Left cardiac atrium (tissue), 4 donors: ENCODE measurements at regions not wholly inside any gene's neighbourhood (a gene's known extent, or its start where the extent isn't known, plus 50 kb on each side); places are given as distances from the start of the nearest gene placed in this dataset.
"Not testable (repeated sequence)": the region's sequence is repeated elsewhere in the genome, so short reads cannot be mapped to it uniquely, and the experiment has no call there.

Experiments used
- ATAC-seq, 2 donors: fragments of 200-7000 bp; cut with Tn5 transposase; one replicate each; pipeline ENCODE4 v1.9.1; 2020; ENCODE audit warnings: mild to moderate bottlenecking in 2 of 2, moderate library complexity in 2 of 2
- DNase-seq: peaks from one replicate; pipeline ENCODE4 v3.0.0-alpha.2; 2020
- intact Hi-C, 2 donors: fragments of 100-400 bp; cut with DNase I; formaldehyde crosslinking; loops; one replicate each; pipeline versions ENCODE4 v1.14.1 to v1.15.1; 2022 to 2023
- donor health status: DM: no; HTN: yes; CAD: no.
- donor health status: DM: no; HTN: yes; CAD: no; lungs with severe emphysema.
- donor health status: DM: yes; HTN: yes; CAD: no.
- donor health status: Dilated cardiomyopathy.

DNA sequence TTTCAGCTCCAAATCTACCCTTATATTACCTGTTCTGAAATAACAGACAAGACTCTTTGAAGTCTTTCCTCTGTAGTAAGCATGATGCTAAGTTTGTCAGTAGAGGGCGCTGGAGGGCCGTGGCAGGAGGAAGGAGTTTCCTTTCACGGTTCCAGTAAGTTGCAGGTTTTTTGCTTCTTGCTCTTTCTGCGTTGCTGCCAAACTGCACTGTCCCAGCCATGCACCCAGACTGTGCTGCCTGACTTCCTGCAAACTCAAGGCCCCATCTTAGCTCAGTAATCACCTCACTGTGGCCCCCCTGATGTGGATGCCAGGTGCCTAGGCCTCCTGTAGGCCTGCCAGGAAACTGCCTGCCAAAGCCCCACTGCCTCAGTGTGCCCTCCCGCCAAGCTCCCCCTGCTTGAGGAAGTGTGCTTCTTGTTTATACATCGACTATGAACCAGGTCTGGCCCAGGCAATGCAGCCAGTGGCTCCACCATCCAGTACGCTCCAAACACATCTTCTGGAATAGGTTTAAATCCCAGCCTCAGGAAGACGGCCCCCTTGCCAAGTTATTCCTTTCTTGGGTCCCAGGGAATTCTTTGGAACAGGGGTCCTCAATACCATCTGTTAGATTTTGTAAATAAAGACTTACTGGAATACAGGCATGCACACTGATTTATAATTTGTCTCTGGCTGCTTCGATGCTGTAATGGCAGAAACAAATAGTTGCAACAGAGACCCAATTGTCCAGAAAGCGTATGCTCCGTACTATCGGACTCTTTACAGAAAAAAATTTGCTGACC is 193.7 kb upstream of the LRIG3 start:
- intact Hi-C loops, result loop anchor here (5.0 kb wide), 1 partner anchor 38 kb away; no protein-coding TSS in a partner anchor
- DNase-seq (peak; percentile 70), ATAC-seq (peak; percentile 78 to 84)

DNA sequence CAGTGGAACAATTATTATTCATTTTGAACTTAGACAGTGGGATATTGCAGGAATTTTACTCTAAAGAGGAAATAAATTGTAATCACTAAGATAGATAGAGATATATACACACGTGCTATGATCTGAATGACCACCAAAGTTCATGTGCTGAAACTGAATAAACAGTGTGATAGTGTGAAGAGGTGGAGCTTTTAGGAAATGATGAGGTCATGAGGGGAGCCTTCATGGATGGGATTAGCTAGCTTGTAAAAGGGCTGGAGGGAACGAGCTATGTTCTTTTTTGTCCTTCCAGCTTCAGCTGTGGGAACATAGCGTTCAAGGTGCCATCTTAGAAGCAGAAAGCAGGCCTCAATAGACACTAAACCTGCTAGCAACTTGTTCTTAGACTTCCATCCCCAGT is 191.5 kb upstream of the LRIG3 start:
- intact Hi-C loops, result loop anchor here (5.0 kb wide), 1 partner anchor 40 kb away; no protein-coding TSS in a partner anchor
- DNase-seq, result no peak
- ATAC-seq, result no peak

DNA sequence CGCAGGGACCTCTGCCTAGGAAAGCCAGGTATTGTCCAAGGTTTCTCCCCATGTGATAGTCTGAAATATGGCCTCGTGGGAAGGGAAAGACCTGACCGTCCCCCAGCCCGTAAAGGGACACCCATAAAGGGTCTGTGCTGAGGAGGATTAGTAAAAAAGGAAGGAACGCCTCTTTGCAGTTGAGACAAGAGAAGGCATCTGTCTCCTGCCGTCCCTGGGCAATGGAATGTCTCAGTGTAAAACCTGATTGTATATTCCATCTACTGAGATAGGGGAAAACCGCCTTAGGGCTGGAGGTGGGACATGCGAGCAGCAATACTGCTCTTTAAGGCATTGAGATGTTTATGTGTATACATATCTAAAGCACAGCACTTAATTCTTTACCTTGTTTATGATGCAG is 188.2 kb upstream of the LRIG3 start:
- ATAC-seq, DNase-seq, intact Hi-C loops: not testable (repeated sequence)

DNA sequence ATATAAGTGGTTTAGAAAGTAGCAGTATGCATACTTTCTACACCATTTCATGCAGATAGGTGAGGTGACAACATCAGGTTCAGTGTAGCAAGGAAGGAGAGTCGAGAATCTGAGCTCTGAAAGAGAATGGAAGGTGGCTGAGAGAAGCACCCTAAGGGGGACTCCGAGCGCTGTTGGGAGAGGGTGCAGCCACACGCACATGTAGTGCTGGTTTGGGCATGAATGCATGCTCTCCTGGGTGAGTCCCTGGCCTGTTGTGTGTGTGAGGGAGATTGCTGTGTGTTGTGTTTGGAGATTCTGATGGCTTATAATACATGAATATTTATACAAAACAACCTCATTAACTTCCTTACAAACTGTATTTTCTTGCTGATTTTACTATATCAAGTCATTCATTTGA is 180.3 kb upstream of the LRIG3 start:
- ATAC-seq (no peak), DNase-seq (no peak)
- intact Hi-C loops, result no loop called here

DNA sequence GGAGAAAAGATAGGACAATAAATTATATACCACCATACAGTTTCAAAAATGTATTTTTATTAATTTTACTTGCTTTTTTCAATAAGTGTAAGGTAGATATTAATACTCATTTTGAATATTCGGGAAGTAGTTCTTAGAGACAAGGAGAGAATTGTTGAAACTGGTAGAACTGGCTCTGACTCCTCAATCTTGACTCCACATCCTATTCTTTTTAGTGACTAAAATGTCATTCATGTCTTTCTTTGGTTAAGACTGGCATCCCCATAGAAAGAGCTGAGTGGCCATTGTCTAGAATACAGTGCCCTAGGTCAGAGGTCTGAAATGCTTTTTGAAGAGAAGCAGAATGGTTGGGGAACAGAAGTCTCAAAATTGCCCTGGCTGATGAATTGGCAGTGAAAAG is 177.6 kb upstream of the LRIG3 start:
- ATAC-seq, result no peak
- intact Hi-C loops, result no loop called here

DNA sequence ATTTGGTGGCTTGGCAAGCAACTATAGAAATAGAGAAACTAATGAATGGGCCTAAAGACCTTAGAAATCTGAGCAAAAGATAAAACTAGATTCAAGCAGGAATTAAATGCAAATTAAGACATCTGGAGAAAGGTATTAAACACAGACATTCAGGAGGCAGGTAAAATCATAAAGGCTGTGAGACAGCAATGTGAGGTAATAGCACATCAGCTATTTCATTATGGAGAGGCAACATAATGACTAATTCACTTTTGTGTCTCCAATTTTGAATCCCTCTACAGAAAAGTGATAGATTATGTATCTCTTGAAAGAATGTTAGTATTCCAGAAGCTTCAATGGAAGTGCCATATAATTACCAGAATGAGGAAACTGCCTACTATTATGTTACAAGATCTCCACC is 175.9 kb upstream of the LRIG3 start:
- intact Hi-C loops, result no loop called here
- DNase-seq (no peak), ATAC-seq (no peak)

More for the DNA sequence above, 177.6 kb upstream of the LRIG3 start:
- DNase-seq, result no peak

DNA sequence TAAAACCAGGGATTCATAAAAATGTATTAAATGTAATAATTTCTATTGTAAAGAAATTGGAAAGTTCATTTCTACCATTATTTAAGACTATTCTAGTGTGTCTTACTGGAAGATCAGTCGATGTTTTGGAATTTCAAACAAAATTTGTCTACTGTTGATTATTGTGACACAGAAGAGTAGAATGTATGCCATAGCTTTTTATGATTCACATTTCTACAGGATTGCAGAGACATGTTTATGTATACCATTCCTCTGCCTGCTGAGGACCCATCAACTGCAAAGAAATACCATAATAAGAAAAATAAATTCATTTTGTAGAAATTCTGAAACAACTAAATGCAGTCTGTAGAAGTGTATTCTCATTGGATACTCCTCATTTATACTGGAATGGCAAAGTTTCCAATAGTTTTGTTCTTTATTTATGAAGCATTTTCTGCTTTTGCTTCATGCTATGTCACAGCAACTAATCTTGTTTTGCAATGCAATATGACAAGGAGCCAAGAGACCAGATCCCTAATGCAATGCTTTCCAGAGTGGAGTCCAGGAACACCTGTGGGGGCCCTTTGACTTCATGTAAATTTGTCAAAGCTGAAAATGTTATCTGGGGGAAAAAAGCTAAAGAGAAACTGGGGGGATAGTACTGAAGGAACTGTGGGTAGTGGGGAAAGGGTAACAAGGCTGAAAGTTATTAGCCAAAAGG is 172.9 kb upstream of the LRIG3 start:
- ATAC-seq (no peak), DNase-seq (no peak)
- intact Hi-C loops, result no loop called here

DNA sequence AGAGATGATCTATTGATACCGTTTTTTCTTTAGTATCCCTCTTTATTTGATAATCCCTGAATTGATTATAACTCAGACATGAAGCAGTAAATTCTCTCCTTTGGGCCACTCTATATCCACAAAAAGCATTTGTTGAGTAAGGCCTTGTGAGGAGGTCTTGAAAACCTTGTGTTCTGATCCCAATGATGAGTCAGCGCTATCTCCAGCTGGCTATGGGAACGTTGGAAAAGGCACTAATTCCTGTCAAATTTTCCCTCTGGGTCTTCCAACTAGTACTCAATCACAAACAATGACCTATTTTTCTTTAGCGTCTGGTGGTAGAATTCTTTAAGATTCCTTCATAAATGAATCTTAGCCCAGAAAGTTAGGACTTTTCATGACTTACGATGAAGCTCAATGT is 168.4 kb upstream of the LRIG3 start:
- ATAC-seq, result peak in 1 of 2 donors; percentile 44
- no peak for DNase-seq
- intact Hi-C loops, result loop anchor here (5.0 to 10.0 kb wide), 2 partner anchors 544 to 551 kb away; no protein-coding TSS in a partner anchor

DNA sequence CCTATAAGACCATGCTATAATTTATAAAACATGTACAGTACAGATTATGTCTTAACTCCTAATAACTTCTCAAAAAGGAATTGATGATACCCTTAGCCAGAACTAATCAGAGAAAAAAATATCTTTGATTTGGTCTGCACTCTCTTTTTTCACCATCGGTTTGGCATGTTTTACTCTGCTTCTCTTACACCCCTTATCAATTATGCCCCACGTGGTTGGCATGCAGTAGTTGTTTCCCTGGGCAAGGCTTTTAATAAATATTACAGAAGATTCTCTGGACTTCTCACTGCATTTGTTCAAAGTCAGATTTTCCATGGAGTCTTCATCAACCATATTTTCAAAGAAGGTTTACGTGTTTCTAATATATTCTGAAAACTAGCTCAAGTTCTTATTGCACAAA is 167.4 kb upstream of the LRIG3 start:
- DNase-seq (no peak), ATAC-seq (no peak)
- intact Hi-C loops, result loop anchor here (5.0 to 10.0 kb wide), 2 partner anchors 543 to 550 kb away; no protein-coding TSS in a partner anchor

DNA sequence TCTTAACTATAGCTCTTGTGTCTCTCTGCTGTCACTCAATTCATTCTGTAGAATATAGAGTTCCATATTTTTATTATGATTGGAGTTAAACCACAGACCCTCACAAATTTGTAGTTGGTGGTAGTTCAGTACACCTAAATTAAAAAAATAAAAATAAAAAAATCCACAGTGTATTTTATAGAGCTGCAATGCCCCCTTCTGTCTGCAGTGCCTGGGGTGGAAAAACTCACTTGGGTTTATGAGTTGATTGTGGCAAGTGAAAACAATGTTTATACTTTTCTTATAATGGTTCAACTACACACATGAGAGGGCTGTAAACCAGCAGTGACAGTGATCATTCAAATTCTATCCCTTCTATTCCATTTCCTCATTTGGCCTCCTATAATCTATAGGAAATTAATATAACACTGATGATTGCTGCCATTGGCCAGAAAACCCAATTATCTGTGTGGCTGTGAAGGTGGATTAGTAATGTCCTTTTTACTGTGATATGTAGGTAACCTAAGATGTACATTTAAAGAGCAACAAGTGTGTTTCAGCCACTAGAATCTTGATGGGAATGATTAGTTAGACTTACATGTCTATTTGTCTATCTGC is 166.9 kb upstream of the LRIG3 start:
- DNase-seq (no peak), ATAC-seq (peak in 1 of 2 donors; percentile 33)
- intact Hi-C loops, result loop anchor here (5.0 to 10.0 kb wide), 2 partner anchors 542 to 550 kb away; no protein-coding TSS in a partner anchor

DNA sequence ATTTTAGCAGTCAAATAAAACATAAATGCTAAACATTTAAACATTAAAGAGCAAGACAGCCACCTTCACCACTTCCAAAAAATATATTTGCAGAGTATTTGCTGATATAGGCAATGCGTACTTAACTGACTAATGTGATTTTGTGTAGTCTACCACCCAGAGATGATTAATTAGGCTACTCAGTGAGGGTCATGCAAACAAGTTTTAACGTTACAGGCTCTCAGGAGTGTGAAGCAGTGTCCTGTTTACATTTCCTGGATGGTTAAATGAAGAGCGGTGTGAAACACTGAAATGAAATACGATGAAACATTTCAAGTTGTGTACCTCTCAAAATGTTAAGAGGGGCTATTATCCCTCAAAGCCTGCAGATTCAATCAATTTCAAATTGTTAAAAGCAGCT is 165.8 kb upstream of the LRIG3 start:
- no peak for DNase-seq
- intact Hi-C loops, result loop anchor here (5.0 to 10.0 kb wide), 2 partner anchors 541 to 549 kb away; no protein-coding TSS in a partner anchor
- ATAC-seq, result no peak

DNA sequence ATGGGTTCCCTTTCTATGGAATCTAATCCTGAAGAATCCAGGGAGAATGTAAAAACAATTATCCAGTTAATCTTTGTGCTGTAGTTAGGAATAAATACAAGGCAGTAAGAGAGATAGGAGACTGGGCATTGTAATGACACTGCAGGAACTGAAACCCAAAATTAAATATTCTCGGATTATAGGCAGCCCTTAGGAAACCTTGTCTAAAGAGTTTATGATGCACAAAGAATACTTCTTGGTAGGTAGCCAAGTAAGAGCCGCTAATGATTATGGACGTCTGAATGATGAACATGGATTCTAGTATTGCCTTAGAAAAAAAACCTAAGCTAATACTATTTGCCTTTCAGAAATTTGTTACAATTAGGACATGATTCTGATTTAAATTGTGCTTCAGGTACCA is 165.4 kb upstream of the LRIG3 start:
- no peak for ATAC-seq
- intact Hi-C loops, result loop anchor here (5.0 to 10.0 kb wide), 2 partner anchors 541 to 548 kb away; no protein-coding TSS in a partner anchor

DNA sequence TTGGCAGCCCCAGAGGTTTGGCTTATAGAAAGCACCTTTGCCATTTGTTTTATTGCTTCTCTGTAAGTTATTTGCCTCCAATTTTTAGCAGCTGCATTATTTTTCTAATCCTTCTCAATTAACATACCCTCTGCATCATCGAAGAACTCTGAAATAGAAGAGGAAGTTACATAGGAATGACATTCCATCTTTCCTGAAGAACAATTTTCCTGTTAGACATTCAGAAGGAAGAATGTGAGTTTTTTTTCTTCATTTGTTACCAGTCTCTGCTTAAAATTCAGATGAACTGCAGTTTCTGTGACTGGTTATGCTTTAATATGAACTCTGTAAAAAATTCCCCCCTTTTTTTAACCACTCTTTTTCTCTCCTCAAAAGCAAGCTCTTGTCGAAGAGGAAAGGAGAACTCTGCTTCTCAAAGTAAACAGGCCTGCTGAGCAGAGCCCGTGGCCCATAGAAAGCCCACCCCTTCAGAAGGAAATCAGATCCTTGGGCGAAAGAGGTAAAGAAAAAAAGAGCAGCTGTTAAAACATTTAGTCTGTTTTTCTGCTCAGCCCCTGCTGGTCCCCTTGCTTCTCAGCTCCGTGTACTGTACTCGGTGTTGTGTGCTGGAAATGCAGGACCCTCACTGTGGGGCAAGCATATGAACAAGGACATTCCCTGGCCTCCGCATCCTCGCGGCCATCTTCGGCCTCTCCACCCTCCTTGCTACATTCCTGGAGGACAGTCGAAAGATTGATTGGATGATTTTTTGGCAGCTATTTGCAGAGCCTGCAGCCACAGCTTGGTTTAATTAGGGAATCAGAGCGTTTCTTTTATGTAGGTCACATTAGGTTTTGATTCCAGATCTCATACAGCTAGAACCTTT is 164.4 kb upstream of the LRIG3 start:
- intact Hi-C loops, result loop anchor here (5.0 to 10.0 kb wide), 2 partner anchors 540 to 547 kb away; no protein-coding TSS in a partner anchor
- ATAC-seq (peak in 1 of 2 donors; percentile 53), DNase-seq (no peak)

More for the DNA sequence above, 165.4 kb upstream of the LRIG3 start:
- DNase-seq, result no peak

DNA sequence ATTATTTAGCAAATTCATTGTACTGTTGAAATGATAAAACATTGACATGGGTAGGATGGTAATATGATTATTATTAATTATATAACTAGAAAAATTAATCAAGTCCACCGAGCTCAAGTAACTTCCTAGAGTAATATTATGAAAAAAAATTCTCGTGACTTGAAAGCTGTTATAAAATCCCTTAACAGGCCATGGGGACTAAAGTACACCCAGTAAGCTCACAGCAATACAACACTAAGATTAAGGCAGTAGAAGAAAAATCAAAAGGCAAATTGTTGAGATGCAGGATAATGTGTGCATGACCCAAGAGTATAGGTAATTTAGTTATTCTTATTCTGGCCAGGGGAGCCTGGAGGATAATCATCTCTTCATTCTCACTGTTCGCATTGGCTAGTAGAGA is 162.6 kb upstream of the LRIG3 start:
- no peak for ATAC-seq
- DNase-seq, result no peak
- intact Hi-C loops, result loop anchor here in 1 of 2 donors (10.0 kb wide), 1 partner anchor 538 kb away; no protein-coding TSS in a partner anchor

DNA sequence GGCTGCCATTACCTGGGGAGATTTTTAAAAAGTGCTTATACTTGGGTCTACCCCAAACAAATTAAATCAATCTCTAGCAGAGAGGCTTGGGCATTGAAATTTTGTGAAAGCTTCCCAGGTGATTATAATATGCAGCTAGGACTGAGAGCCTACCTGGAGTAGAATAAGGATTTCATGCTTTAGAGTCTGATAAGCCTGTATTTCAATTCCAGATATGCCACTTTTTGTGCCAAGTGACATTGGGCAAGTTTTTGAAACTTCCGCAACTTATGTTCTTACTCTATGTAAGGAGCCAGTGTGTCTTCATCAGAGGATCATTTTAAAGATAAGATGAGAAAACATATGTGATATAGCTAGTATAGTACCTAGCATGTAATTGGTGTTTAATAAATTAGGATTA is 159.8 kb upstream of the LRIG3 start:
- intact Hi-C loops, result loop anchor here in 1 of 2 donors (10.0 kb wide), 1 partner anchor 535 kb away; no protein-coding TSS in a partner anchor
- ATAC-seq, result no peak
- no peak for DNase-seq

DNA sequence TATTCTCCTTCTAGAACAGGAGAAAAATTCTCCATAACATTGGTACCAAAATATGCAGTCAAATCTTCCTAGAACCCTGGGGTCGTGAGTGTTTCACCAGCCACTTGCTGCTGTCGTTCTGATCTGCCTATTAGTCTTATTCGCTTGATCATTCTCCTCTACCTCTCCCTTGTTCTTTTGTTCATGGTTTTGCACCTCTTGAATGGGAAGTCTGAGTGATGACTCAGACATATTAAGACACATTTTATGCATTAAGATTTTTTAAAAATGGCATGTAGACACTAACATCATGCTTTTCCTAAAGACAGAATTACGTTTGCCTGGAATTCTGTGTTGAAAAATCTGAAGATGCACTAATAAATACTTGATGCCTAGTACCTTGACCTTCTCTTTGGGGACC is 159.2 kb upstream of the LRIG3 start:
- intact Hi-C loops, result no loop called here
- ATAC-seq, result no peak
- DNase-seq, result no peak

DNA sequence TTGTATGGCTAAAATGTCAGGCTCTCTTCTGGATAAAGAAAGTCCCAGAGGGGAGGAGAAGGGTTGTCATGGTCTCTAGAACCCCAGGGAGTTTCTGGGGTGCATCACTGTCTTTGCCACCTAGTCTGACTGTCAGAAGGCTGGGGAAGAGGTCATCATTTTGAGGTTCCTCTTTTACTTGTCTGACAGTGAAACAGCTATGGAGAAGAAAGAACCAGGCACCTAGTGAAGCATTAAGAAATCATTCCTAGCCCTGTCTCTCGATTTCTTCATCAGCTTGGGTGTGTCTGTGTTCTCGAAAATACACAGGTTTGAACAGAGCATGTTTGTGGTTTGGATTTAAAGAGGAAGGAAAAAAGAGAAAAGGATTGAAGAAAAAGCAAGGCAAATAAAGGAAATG is 158.7 kb upstream of the LRIG3 start:
- intact Hi-C loops, result no loop called here
- peak in 1 of 2 donors; percentile 72 for ATAC-seq
- no peak for DNase-seq

DNA sequence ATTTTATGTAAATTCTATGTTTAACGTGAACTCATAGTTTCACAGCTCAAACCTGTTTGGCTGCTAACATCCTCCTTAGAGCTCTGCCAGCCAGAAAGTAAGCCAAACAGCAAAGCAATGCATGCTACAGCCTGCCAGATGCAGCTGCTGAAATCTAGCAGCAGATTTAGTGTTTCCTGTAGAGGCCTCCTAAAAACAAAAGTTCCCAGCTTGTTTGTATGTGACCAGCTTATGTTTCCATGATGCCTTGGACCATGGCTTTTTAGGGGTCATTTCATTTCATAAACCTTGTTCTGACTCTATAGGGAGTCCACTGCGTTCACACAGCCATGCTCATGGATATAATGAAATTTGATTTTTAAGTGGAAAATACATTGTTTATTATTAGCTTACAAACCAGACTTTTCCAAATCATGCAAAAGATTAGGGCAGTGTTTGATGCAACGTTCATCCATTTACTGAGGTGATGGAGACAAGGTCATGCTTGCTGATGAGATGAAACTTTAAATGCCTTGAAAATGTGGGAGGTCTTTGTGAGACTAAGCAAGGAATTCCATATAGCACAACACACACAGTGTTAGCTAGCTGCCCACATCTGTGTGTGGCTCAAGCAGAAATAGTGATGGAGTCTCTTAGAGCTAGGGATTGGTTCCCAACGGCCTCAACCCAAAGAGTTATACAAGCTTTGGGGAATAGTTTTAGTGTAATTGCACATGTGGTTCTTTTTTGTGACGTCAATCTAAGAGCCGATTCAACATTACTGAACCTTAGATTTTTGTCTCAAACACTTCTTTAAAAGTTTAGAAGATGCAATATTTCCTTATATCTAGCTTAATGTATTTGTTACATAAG is 157.5 kb upstream of the LRIG3 start:
- ATAC-seq (peak in 1 of 2 donors; percentile 81), DNase-seq (peak; percentile 29)
- intact Hi-C loops, result no loop called here
